ENCODE measurements at regions not wholly inside any gene's neighbourhood (a gene's known extent, or its start where the extent isn't known, plus 50 kb on each side); places are given as distances from the start of the nearest gene placed in this dataset.

DNA sequence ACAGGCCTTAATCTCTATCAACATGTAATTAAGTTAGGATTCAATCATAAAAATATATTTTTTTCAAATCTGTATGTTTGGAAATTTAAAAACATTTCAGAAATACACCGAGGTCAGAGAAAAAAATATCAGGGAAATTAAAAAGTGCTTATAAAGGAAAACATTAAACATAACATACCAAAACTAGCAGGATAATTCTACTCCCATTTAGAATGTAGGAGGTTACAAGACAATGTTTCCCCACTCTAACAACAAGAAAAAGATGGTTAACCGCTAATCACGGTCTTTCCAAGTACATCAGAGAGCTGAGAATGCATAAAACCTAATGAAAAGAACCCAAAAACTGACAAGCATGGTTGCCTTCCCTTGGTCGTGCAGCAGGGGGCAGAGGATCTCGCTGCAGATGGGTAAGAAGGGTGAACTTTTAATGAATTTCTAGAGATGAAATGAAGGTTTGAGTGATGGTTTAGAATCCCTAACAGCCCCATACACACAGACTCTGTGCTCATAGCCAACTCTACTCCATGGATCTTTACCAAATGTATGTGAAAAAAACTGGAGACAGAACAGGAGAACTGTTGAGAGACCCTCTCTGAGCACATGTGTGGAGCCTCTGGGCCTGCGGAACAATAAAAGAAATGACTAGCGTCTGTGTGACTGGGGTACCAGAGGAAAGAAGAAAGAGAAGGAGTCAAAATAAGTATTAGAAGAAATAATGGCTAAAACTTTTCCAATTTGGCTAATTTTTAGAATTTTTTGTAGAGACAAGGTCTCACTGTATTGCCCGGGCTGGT, 51.3 kb upstream of the LSM14A start:
- TF ChIP-seq, protein P1, sequence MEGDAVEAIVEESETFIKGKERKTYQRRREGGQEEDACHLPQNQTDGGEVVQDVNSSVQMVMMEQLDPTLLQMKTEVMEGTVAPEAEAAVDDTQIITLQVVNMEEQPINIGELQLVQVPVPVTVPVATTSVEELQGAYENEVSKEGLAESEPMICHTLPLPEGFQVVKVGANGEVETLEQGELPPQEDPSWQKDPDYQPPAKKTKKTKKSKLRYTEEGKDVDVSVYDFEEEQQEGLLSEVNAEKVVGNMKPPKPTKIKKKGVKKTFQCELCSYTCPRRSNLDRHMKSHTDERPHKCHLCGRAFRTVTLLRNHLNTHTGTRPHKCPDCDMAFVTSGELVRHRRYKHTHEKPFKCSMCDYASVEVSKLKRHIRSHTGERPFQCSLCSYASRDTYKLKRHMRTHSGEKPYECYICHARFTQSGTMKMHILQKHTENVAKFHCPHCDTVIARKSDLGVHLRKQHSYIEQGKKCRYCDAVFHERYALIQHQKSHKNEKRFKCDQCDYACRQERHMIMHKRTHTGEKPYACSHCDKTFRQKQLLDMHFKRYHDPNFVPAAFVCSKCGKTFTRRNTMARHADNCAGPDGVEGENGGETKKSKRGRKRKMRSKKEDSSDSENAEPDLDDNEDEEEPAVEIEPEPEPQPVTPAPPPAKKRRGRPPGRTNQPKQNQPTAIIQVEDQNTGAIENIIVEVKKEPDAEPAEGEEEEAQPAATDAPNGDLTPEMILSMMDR (IDR thresholded peaks at IDR 0.05), result peak; percentile 70
- TF ChIP-seq NFIC (IDR thresholded peaks at IDR 0.05; ENCODE audit: borderline replicate concordance) (no peak), YY1 (IDR thresholded peaks at IDR 0.05; ENCODE audit: low read depth) (no peak), JUND (IDR thresholded peaks at IDR 0.05) (no peak), MXI1 (IDR thresholded peaks at IDR 0.05; ENCODE audit: low read depth, low read length) (no peak), RXRA (IDR thresholded peaks at IDR 0.05; ENCODE audit: borderline replicate concordance, low read depth) (no peak), POLR2AphosphoS5 (IDR thresholded peaks at IDR 0.05; ENCODE audit: low read depth, low read length) (no peak), GATA2 (CRISPR knock-in tag; IDR thresholded peaks at IDR 0.05) (no peak), TEAD4 (IDR thresholded peaks at IDR 0.05; ENCODE audit: borderline replicate concordance, insufficient read depth) (no peak), GABPA (IDR thresholded peaks at IDR 0.05; ENCODE audit: low read depth) (no peak), EZH2phosphoT487 (IDR thresholded peaks at IDR 0.05; ENCODE audit: borderline replicate concordance, low read depth) (no peak), RAD21 (IDR thresholded peaks at IDR 0.05; ENCODE audit: low read length) (peak; percentile 64), SMC3 (IDR thresholded peaks at IDR 0.05; ENCODE audit: low read depth, low read length) (peak; percentile 71)
- TF ChIP-seq, protein P2, sequence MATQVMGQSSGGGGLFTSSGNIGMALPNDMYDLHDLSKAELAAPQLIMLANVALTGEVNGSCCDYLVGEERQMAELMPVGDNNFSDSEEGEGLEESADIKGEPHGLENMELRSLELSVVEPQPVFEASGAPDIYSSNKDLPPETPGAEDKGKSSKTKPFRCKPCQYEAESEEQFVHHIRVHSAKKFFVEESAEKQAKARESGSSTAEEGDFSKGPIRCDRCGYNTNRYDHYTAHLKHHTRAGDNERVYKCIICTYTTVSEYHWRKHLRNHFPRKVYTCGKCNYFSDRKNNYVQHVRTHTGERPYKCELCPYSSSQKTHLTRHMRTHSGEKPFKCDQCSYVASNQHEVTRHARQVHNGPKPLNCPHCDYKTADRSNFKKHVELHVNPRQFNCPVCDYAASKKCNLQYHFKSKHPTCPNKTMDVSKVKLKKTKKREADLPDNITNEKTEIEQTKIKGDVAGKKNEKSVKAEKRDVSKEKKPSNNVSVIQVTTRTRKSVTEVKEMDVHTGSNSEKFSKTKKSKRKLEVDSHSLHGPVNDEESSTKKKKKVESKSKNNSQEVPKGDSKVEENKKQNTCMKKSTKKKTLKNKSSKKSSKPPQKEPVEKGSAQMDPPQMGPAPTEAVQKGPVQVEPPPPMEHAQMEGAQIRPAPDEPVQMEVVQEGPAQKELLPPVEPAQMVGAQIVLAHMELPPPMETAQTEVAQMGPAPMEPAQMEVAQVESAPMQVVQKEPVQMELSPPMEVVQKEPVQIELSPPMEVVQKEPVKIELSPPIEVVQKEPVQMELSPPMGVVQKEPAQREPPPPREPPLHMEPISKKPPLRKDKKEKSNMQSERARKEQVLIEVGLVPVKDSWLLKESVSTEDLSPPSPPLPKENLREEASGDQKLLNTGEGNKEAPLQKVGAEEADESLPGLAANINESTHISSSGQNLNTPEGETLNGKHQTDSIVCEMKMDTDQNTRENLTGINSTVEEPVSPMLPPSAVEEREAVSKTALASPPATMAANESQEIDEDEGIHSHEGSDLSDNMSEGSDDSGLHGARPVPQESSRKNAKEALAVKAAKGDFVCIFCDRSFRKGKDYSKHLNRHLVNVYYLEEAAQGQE (IDR thresholded peaks at IDR 0.05; ENCODE audit: low read depth, low read length), result no peak

Data from SK-N-SH (cell line).